CD4-positive, CD25-positive, alpha-beta regulatory T cell (primary cell): ENCODE measurements at regions not wholly inside any gene's neighbourhood (a gene's known extent, or its start where the extent isn't known, plus 50 kb on each side); places are given as distances from the start of the nearest gene placed in this dataset.
A peak's percentile ranks its signal among the peaks of the same experiment; 100 is the strongest.
"Not testable (repeated sequence)": the region's sequence is repeated elsewhere in the genome, so short reads cannot be mapped to it uniquely, and the experiment has no call there.

ENCODE experiments used
- ATAC-seq, 2 donors: fragments of 150-1000 bp; cut with Tn5 transposase; one replicate each; pipeline ENCODE4 v1.10.0; 2021; ENCODE audit warnings: low read depth in 2 of 2, moderate number of reproducible peaks in 2 of 2, moderate library complexity in 1 of 2
- DNase-seq, 3 donors: peaks; one replicate each; pipeline versions ENCODE4 v3.0.0 to v3.0.0-alpha.2; 2012 to 2022; ENCODE audit warnings: mixed read lengths in 1 of 3
- H3K27ac ChIP-seq: one replicate; pipeline ENCODE4 v1.7.0; 2013; ENCODE audit warnings: mild to moderate bottlenecking, low read length; ENCODE audit not compliant: insufficient read depth, poor library complexity, severe bottlenecking
- H3K27me3 ChIP-seq: one replicate; pipeline ENCODE4 v1.7.0; 2013; ENCODE audit warnings: low read length; ENCODE audit not compliant: control insufficient read depth, insufficient read depth
- H3K36me3 ChIP-seq: one replicate; pipeline ENCODE4 v1.7.0; 2013; ENCODE audit warnings: mild to moderate bottlenecking, low read length, moderate library complexity; ENCODE audit not compliant: control insufficient read depth, insufficient read depth
- H3K4me1 ChIP-seq: 2 replicates; pipeline ENCODE4 v1.7.0; 2013; ENCODE audit warnings: mild to moderate bottlenecking, low read length; ENCODE audit not compliant: insufficient read depth, control insufficient read depth, poor library complexity, severe bottlenecking
- H3K4me3 ChIP-seq: one replicate; pipeline ENCODE4 v1.7.0; 2013; ENCODE audit warnings: low read depth, mild to moderate bottlenecking, low read length, moderate library complexity
- H3K9me3 ChIP-seq, 2 experiments: 1 replicate in 1 of 2; 2 replicates in 1 of 2; pipeline ENCODE4 v1.7.0; 2013; ENCODE audit warnings: low read length in 2 of 2, mild to moderate bottlenecking in 1 of 2, moderate library complexity in 1 of 2; ENCODE audit not compliant: control insufficient read depth in 2 of 2
- H3K27ac Mint-ChIP-seq, 3 donors: one replicate each; pipeline ENCODE4 v1.8.0; 2020 to 2022; ENCODE audit warnings: mild to moderate bottlenecking in 3 of 3, mixed read lengths in 3 of 3, moderate library complexity in 2 of 3
- H3K27me3 Mint-ChIP-seq: one replicate; pipeline ENCODE4 v1.8.0; 2022; ENCODE audit warnings: mild to moderate bottlenecking, mixed read lengths
- H3K36me3 Mint-ChIP-seq: one replicate; pipeline ENCODE4 v1.8.0; 2020; ENCODE audit warnings: mixed read lengths
- H3K4me1 Mint-ChIP-seq, 4 donors: one replicate each; pipeline ENCODE4 v1.8.0; 2020 to 2022; ENCODE audit warnings: mixed read lengths in 4 of 4, mild to moderate bottlenecking in 1 of 4
- H3K4me3 Mint-ChIP-seq, 4 donors: one replicate each; pipeline ENCODE4 v1.8.0; 2020 to 2022; ENCODE audit warnings: mild to moderate bottlenecking in 4 of 4, mixed read lengths in 4 of 4, moderate library complexity in 3 of 4
- H3K9me3 Mint-ChIP-seq, 7 donors: one replicate each; pipeline ENCODE4 v1.8.0; 2020 to 2022; ENCODE audit warnings: mixed read lengths in 7 of 7, mild to moderate bottlenecking in 3 of 7, moderate library complexity in 2 of 7

- Histone ChIP-seq H3K9me3 (no peaks in the 10 kb centered on the region), H3K27ac (no peak overlapping the region), H3K4me3 (no peak overlapping the region), H3K36me3 (no peaks in the 10 kb centered on the region), H3K27me3 (no peaks in the 10 kb centered on the region), H3K4me1 (no peaks in the 10 kb centered on the region)
- DNase-seq: no peak
- Mint-ChIP-seq H3K9me3 (peaks cover 0 to 3% (median 2%) of the 10 kb centered on the region in 7 donors), H3K27ac (no peak overlapping the region), H3K36me3 (no peaks in the 10 kb centered on the region), H3K4me3 (no peak overlapping the region), H3K4me1 (no peaks in the 10 kb centered on the region), H3K27me3 (no peaks in the 10 kb centered on the region)
- ATAC-seq: no peak
Measured at GRCh38 chr9:30628915-30629567, 1755.4 kb upstream of the ACO1 start.

GRCh38 chr9:30630459-30630858 is 1754.0 kb upstream of the ACO1 start:
- no peaks in the 10 kb centered on the region for H3K36me3 ChIP-seq
- H3K27me3 ChIP-seq: no peaks in the 10 kb centered on the region
- Mint-ChIP-seq H3K36me3 (no peaks in the 10 kb centered on the region), H3K4me1 (no peaks in the 10 kb centered on the region), H3K27me3 (no peaks in the 10 kb centered on the region), H3K27ac (no peak overlapping the region), H3K4me3 (no peak overlapping the region), H3K9me3 (peaks cover 0 to 3% (median 1%) of the 10 kb centered on the region in 7 donors)
- ATAC-seq: no peak
- no peaks in the 10 kb centered on the region for H3K9me3 ChIP-seq
- H3K4me1 ChIP-seq: no peaks in the 10 kb centered on the region
- no peak for DNase-seq
- H3K27ac ChIP-seq: no peak overlapping the region
- no peak overlapping the region for H3K4me3 ChIP-seq

- not testable (repeated sequence) for H3K4me3 Mint-ChIP-seq, H3K27me3 ChIP-seq, H3K27me3 Mint-ChIP-seq, H3K27ac Mint-ChIP-seq, DNase-seq, H3K4me1 Mint-ChIP-seq, H3K4me3 ChIP-seq, ATAC-seq, H3K36me3 ChIP-seq, H3K4me1 ChIP-seq, H3K27ac ChIP-seq, H3K9me3 Mint-ChIP-seq, H3K9me3 ChIP-seq, H3K36me3 Mint-ChIP-seq
Measured at GRCh38 chr9:30646639-30647038, 1737.8 kb upstream of the ACO1 start.

DNA sequence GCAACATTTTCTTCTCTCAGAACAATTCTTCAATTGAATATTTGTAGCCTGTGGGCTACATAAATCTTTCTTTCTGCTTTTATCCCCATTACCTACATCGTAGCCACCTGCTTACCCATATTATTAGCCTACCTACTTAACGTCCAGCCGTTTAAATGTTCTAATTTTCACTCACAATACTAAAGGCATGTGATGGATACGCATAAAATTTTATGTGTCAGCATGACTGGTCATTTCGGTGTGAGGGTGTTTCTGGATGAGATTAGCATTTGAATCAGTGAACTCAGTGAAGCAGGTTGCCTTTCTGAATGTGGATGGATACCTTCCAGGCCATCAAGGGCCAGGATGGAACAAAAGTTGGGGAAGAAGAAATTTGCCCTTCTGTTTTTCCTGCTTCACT is 1722.5 kb upstream of the ACO1 start:
- no peaks in the 10 kb centered on the region for H3K36me3 Mint-ChIP-seq
- no peaks in the 10 kb centered on the region for H3K27me3 Mint-ChIP-seq
- ATAC-seq (no peak), DNase-seq (no peak)
- H3K4me1 ChIP-seq: no peaks in the 10 kb centered on the region
- H3K4me1 Mint-ChIP-seq: no peaks in the 10 kb centered on the region
- no peaks in the 10 kb centered on the region for H3K36me3 ChIP-seq
- H3K9me3 ChIP-seq: no peaks in the 10 kb centered on the region
- no peak overlapping the region for H3K27ac ChIP-seq
- H3K9me3 Mint-ChIP-seq: peaks cover 0 to 1% (median 0%) of the 10 kb centered on the region in 7 donors
- no peak overlapping the region for H3K27ac Mint-ChIP-seq
- H3K4me3 ChIP-seq: no peak overlapping the region
- no peaks in the 10 kb centered on the region for H3K27me3 ChIP-seq
- no peak overlapping the region for H3K4me3 Mint-ChIP-seq

- Histone ChIP-seq H3K27ac (no peak overlapping the region), H3K27me3 (no peaks in the 10 kb centered on the region), H3K4me1 (no peaks in the 10 kb centered on the region), H3K4me3 (no peak overlapping the region), H3K36me3 (no peaks in the 10 kb centered on the region), H3K9me3 (no peaks in the 10 kb centered on the region)
- Mint-ChIP-seq H3K27ac (no peak overlapping the region), H3K36me3 (no peaks in the 10 kb centered on the region), H3K4me3 (no peak overlapping the region), H3K9me3 (peaks cover 0 to 9% (median 0%) of the 10 kb centered on the region in 7 donors), H3K27me3 (no peaks in the 10 kb centered on the region), H3K4me1 (no peaks in the 10 kb centered on the region)
- no peak for DNase-seq
- ATAC-seq: no peak
Measured at GRCh38 chr9:30670805-30671562, 1713.5 kb upstream of the ACO1 start.

GRCh38 chr9:30673132-30673531 is 1711.3 kb upstream of the ACO1 start:
- Histone ChIP-seq H3K27me3 (no peaks in the 10 kb centered on the region), H3K9me3 (no peaks in the 10 kb centered on the region), H3K4me3 (no peak overlapping the region), H3K27ac (no peak overlapping the region), H3K4me1 (no peaks in the 10 kb centered on the region), H3K36me3 (no peaks in the 10 kb centered on the region)
- peaks cover 0 to 9% (median 0%) of the 10 kb centered on the region in 7 donors for H3K9me3 Mint-ChIP-seq
- H3K4me1 Mint-ChIP-seq: no peaks in the 10 kb centered on the region
- no peak overlapping the region for H3K4me3 Mint-ChIP-seq
- ATAC-seq: no peak
- H3K27ac Mint-ChIP-seq: peak overlapping the region in 1 of 3 donors; percentile 6
- no peaks in the 10 kb centered on the region for H3K27me3 Mint-ChIP-seq
- no peak for DNase-seq
- no peaks in the 10 kb centered on the region for H3K36me3 Mint-ChIP-seq

- Histone ChIP-seq H3K27me3 (no peaks in the 10 kb centered on the region), H3K4me1 (no peaks in the 10 kb centered on the region), H3K4me3 (no peak overlapping the region), H3K36me3 (no peaks in the 10 kb centered on the region), H3K27ac (no peak overlapping the region), H3K9me3 (no peaks in the 10 kb centered on the region)
- DNase-seq: no peak
- Mint-ChIP-seq H3K36me3 (no peaks in the 10 kb centered on the region), H3K4me3 (no peak overlapping the region), H3K27me3 (peaks cover 4% of the 10 kb centered on the region), H3K9me3 (peaks cover 0 to 9% (median 0%) of the 10 kb centered on the region in 7 donors), H3K27ac (no peak overlapping the region), H3K4me1 (no peaks in the 10 kb centered on the region)
- ATAC-seq: no peak
Measured at GRCh38 chr9:30676651-30677050, 1707.8 kb upstream of the ACO1 start.

GRCh38 chr9:30677221-30677620 is 1707.2 kb upstream of the ACO1 start:
- Histone ChIP-seq H3K4me3 (no peak overlapping the region), H3K27ac (no peak overlapping the region), H3K4me1 (no peaks in the 10 kb centered on the region), H3K27me3 (no peaks in the 10 kb centered on the region), H3K9me3 (no peaks in the 10 kb centered on the region), H3K36me3 (no peaks in the 10 kb centered on the region)
- Mint-ChIP-seq H3K27ac (no peak overlapping the region), H3K4me1 (no peaks in the 10 kb centered on the region), H3K4me3 (no peak overlapping the region), H3K36me3 (no peaks in the 10 kb centered on the region), H3K9me3 (peaks cover 0 to 9% (median 0%) of the 10 kb centered on the region in 7 donors), H3K27me3 (peaks cover 4% of the 10 kb centered on the region)
- ATAC-seq: no peak
- DNase-seq: no peak
